CD4-positive, alpha-beta T cell (primary cell): ENCODE measurements at regions not wholly inside any gene's neighbourhood (a gene's known extent, or its start where the extent isn't known, plus 50 kb on each side); places are given as distances from the start of the nearest gene placed in this dataset.
A peak's percentile ranks its signal among the peaks of the same experiment; 100 is the strongest.

Source experiments
- ATAC-seq: fragments of 200-7000 bp; cut with Tn5 transposase; one replicate; pipeline ENCODE4 v1.10.0; 2022; ENCODE audit warnings: mild to moderate bottlenecking; ENCODE audit not compliant: poor library complexity
- CTCF ChIA-PET: fragments of 350-600 bp; sonication (Branson Sonifier 250); formaldehyde crosslinking; loops from one replicate; lab custom pipeline; 2021; ENCODE audit warnings: antibody characterized with exemption, inconsistent platforms; lab: Charles Lee
- POLR2A ChIA-PET: fragments of 350-600 bp; sonication (Branson Sonifier 250); formaldehyde crosslinking; loops from one replicate; lab custom pipeline; 2021; ENCODE audit warnings: antibody characterized with exemption, inconsistent platforms; lab: Charles Lee
- DNase-seq, 14 experiments: peaks; one replicate each; pipeline ENCODE4 v3.0.0-alpha.2; 2013 to 2020; ENCODE audit warnings: mixed read lengths in 2 of 14
- H3K27ac ChIP-seq, 2 donors: one replicate each; pipeline versions ENCODE4 v1.5.1 to v1.7.0; 2013; ENCODE audit warnings: low read length in 2 of 2, low read depth in 1 of 2, mild to moderate bottlenecking in 1 of 2
- H3K27me3 ChIP-seq, 2 experiments: 1 replicate in 1 of 2; 2 replicates in 1 of 2; pipeline versions ENCODE4 v1.6.1 to v1.7.0; 2013; ENCODE audit warnings: low read length in 2 of 2, control low read depth in 1 of 2, mild to moderate bottlenecking in 1 of 2, moderate library complexity in 1 of 2; ENCODE audit not compliant: insufficient read depth in 2 of 2, control insufficient read depth in 1 of 2
- H3K36me3 ChIP-seq: one replicate; pipeline ENCODE4 v1.6.1; 2013; ENCODE audit warnings: low read length, control low read depth; ENCODE audit not compliant: insufficient read depth
- H3K4me1 ChIP-seq: one replicate; pipeline ENCODE4 v1.6.1; 2013; ENCODE audit warnings: low read length, control low read depth; ENCODE audit not compliant: insufficient read depth
- H3K4me3 ChIP-seq: one replicate; pipeline ENCODE4 v1.5.1; 2013; ENCODE audit warnings: mild to moderate bottlenecking, low read length, moderate library complexity
- H3K9me3 ChIP-seq, 2 experiments: 1 replicate in 1 of 2; 2 replicates in 1 of 2; pipeline versions ENCODE4 v1.6.1 to v1.7.0; 2013; ENCODE audit warnings: low read length in 2 of 2, mild to moderate bottlenecking in 2 of 2, control low read depth in 1 of 2, moderate library complexity in 1 of 2; ENCODE audit not compliant: control insufficient read depth in 1 of 2, insufficient read depth in 1 of 2
- H3K27ac Mint-ChIP-seq: one replicate; pipeline ENCODE4 v1.8.0; 2020; ENCODE audit warnings: mixed read lengths
- H3K27me3 Mint-ChIP-seq: one replicate; pipeline ENCODE4 v1.8.0; 2021; ENCODE audit warnings: mixed read lengths
- H3K36me3 Mint-ChIP-seq: one replicate; pipeline ENCODE4 v1.8.0; 2021; ENCODE audit warnings: low read depth, mixed read lengths
- H3K4me1 Mint-ChIP-seq: one replicate; pipeline ENCODE4 v1.8.0; 2021; ENCODE audit warnings: low read depth, mixed read lengths
- H3K4me3 Mint-ChIP-seq: one replicate; pipeline ENCODE4 v1.8.0; 2020; ENCODE audit warnings: mild to moderate bottlenecking, mixed read lengths
- H3K9me3 Mint-ChIP-seq: one replicate; pipeline ENCODE4 v1.8.0; 2020; ENCODE audit warnings: mixed read lengths
- intact Hi-C, 2 experiments: fragments of 100-400 bp; cut with DNase I in 1 of 2; cut with micrococcal nuclease in 1 of 2; formaldehyde crosslinking; loops; one replicate each; pipeline versions ENCODE4 v1.15.1 to v1.9.0; 2023 to 2025; cut with DNase I, micrococcal nuclease
- TF ChIP-seq, protein P1 (sequence below): fragments of 200-600 bp; IDR thresholded peaks from one replicate; pipeline ENCODE4 v1.8.0; 2022; ENCODE audit warnings: antibody characterized with exemption, mild to moderate bottlenecking

DNA sequence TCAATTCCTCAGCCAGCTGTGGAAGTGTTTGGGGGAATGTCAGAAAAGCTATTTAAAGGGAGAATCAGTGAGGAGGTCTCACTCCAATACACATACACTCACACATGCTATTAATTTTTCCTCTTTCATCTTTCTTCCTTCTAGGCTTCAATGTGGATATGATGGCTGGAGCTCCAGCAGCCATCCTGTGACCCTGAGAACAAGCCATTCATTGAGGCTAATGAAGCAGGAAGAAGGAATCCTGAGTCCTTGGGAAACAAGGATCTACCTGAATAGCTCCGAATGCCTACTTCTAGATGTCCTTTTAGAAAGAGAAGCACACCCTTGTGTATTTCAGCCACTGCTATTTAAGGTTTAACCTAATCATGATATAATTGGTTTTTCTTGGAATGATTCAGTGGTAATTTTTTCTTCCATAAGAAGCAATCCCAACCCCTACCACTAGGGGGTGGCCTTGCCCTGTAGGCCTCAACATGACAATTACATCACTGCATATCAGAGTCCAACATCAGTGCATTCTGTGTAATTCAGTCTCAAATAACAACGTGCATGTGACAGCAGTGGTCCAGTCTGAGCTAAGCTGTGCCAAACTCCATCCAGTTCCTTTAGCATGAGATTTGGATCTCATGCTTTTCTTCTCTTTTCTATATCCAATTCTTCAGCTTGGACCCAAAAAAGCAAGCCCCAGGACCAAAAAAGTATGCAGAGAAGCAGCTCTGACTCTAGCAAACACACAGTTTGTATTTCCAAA, 85.3 kb upstream of the ANKRD1 start:
- POLR2A ChIA-PET: interaction anchor here (0.8 to 2.1 kb wide), 4 partner anchors 28 to 247 kb away, joined by 3 to 11 read pairs (median 8); no protein-coding TSS in a partner anchor
- CTCF ChIA-PET: interaction anchor here (0.7 to 3.0 kb wide), 10 partner anchors 10 to 629 kb away, joined by 3 to 37 read pairs (median 3); no protein-coding TSS in a partner anchor
- Mint-ChIP-seq H3K4me3 (peak overlapping the region; percentile 47), H3K27me3 (no peaks in the 10 kb centered on the region), H3K36me3 (no peaks in the 10 kb centered on the region), H3K4me1 (peaks cover 12% of the 10 kb centered on the region), H3K27ac (peak overlapping the region; percentile 13), H3K9me3 (no peaks in the 10 kb centered on the region)
- no peaks in the 10 kb centered on the region for H3K9me3 ChIP-seq
- ATAC-seq (peak; percentile 92), DNase-seq (peak; percentile 34 to 84 (median 55))
- TF ChIP-seq, protein P1, sequence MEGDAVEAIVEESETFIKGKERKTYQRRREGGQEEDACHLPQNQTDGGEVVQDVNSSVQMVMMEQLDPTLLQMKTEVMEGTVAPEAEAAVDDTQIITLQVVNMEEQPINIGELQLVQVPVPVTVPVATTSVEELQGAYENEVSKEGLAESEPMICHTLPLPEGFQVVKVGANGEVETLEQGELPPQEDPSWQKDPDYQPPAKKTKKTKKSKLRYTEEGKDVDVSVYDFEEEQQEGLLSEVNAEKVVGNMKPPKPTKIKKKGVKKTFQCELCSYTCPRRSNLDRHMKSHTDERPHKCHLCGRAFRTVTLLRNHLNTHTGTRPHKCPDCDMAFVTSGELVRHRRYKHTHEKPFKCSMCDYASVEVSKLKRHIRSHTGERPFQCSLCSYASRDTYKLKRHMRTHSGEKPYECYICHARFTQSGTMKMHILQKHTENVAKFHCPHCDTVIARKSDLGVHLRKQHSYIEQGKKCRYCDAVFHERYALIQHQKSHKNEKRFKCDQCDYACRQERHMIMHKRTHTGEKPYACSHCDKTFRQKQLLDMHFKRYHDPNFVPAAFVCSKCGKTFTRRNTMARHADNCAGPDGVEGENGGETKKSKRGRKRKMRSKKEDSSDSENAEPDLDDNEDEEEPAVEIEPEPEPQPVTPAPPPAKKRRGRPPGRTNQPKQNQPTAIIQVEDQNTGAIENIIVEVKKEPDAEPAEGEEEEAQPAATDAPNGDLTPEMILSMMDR: peak; percentile 92
- H3K27me3 ChIP-seq: no peaks in the 10 kb centered on the region
- intact Hi-C loops: loop anchor here (1.0 to 10.0 kb wide), 11 partner anchors 79 to 907 kb away; partner anchors contain the start of gene HECTD2 (in 1 of the 2)
- H3K36me3 ChIP-seq: no peaks in the 10 kb centered on the region
- peaks cover 8% of the 10 kb centered on the region for H3K4me1 ChIP-seq
- no peak overlapping the region for H3K4me3 ChIP-seq
- H3K27ac ChIP-seq: no peak overlapping the region

DNA sequence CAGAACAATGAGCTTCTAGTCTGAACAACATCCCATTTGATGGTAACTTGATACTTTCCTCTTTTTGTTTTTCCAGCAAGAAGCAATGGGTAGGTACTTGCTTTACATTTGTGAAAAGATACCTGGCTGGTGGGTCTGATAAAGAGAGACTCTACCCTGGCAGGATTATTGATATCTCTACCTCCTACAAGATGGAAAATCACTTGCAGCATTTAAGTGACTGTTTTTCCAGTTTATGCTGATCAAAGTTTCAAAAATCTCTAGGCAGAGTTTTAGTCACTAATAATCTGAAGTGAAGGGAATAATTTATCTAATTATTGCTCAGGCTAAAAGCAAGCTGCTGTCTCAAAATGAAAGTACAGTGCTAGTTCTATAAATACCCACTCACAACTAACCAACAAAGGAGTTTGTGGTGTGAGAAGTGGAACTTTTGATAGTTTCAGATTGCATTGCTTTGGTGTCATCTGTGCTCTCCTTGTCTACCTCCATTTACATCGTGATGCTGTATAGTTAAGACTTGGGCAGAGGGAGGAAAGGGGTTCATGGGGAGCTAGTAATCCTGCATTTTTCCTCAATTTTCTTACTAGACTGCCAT, 86.0 kb upstream of the ANKRD1 start:
- Histone ChIP-seq H3K4me3 (no peak overlapping the region), H3K4me1 (peaks cover 8% of the 10 kb centered on the region), H3K27ac (no peak overlapping the region), H3K9me3 (no peaks in the 10 kb centered on the region), H3K27me3 (no peaks in the 10 kb centered on the region), H3K36me3 (no peaks in the 10 kb centered on the region)
- peaks cover 12% of the 10 kb centered on the region for H3K4me1 Mint-ChIP-seq
- DNase-seq (peak in 3 of 14 experiments; percentile 32 to 41 (median 36)), ATAC-seq (peak; percentile 50)
- no peaks in the 10 kb centered on the region for H3K9me3 Mint-ChIP-seq
- H3K36me3 Mint-ChIP-seq: no peaks in the 10 kb centered on the region
- CTCF ChIA-PET: interaction anchor here (0.7 to 3.0 kb wide), 7 partner anchors 12 to 629 kb away, joined by 3 to 37 read pairs (median 4); no protein-coding TSS in a partner anchor
- H3K4me3 Mint-ChIP-seq: peak overlapping the region; percentile 47
- TF ChIP-seq, protein P1: no peak
- POLR2A ChIA-PET: interaction anchor here (1.2 to 2.1 kb wide), 3 partner anchors 28 to 243 kb away, joined by 5 to 11 read pairs (median 10); no protein-coding TSS in a partner anchor
- intact Hi-C loops: loop anchor here (1.0 to 10.0 kb wide), 11 partner anchors 78 to 906 kb away; partner anchors contain the start of gene HECTD2 (in 1 of the 2)
- H3K27ac Mint-ChIP-seq: peak overlapping the region; percentile 13
- H3K27me3 Mint-ChIP-seq: no peaks in the 10 kb centered on the region

DNA sequence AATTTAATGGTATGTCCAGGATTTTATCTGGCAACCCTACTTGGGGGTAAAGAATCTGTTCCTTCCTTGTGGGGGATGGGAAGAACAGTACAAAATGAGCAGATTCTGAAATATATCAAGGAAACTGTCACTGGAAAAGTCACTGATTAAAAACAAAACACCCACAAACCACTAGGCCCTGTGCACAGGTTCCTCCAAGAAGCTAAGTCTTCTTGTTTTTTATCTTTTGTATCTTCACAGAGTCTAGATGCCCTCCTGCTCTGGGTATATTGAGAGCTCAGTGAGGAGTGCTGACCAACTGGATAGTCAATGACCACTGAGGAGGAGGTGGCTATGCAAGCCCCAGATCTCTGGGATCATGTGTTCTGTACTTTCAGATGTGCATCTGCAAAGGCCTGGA, 86.8 kb upstream of the ANKRD1 start:
- Mint-ChIP-seq H3K4me1 (peaks cover 12% of the 10 kb centered on the region), H3K9me3 (no peaks in the 10 kb centered on the region), H3K36me3 (no peaks in the 10 kb centered on the region), H3K27me3 (no peaks in the 10 kb centered on the region), H3K27ac (no peak overlapping the region), H3K4me3 (no peak overlapping the region)
- Histone ChIP-seq H3K4me3 (no peak overlapping the region), H3K27ac (no peak overlapping the region), H3K36me3 (no peaks in the 10 kb centered on the region), H3K27me3 (no peaks in the 10 kb centered on the region), H3K9me3 (no peaks in the 10 kb centered on the region), H3K4me1 (peaks cover 8% of the 10 kb centered on the region)
- CTCF ChIA-PET: interaction anchor here (1.6 kb wide), 1 partner anchor 212 kb away, joined by 4 read pairs; no protein-coding TSS in a partner anchor
- no peak for ATAC-seq
- POLR2A ChIA-PET: interaction anchor here (1.2 to 1.7 kb wide), 2 partner anchors 27 to 155 kb away, joined by 5 to 10 read pairs; no protein-coding TSS in a partner anchor
- intact Hi-C loops: loop anchor here (2.0 to 10.0 kb wide), 8 partner anchors 77 to 905 kb away; partner anchors contain the start of gene HECTD2 (in 1 of the 2)
- TF ChIP-seq, protein P1: no peak
- DNase-seq: no peak
